ENCODE measurements at regions not wholly inside any gene's neighbourhood (a gene's known extent, or its start where the extent isn't known, plus 50 kb on each side); places are given as distances from the start of the nearest gene placed in this dataset.

DNA sequence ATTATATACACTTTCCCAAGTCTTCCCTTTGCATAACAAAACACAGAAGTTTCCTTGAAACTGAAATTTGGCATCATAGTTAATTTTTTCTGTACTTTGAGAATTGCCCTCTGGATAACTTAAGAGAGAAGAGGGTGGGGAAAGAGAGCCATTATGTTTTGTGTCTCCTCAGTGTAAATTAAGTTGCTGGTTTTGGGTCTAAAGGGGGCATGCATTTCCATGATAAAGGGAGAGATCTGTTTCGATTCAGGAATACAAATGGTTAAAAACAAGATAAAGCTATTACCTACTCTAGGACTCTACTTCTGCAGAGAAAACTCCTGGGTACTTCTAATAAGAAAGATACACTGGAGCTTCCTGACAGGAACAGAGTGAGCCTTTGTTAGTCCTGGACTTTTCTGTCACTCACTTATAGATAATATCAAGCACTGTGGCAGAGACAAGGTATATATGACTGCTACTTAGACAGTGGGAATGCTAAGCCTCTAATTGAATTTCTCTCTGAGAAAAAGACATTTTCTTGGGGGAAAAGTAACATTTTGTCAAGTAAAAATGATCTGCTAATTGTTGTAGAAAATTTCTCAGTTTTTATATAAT is 142.8 kb upstream of the PCDH9 start:
- no TSS peak for BruUV-seq (replicated peaks)

DNA sequence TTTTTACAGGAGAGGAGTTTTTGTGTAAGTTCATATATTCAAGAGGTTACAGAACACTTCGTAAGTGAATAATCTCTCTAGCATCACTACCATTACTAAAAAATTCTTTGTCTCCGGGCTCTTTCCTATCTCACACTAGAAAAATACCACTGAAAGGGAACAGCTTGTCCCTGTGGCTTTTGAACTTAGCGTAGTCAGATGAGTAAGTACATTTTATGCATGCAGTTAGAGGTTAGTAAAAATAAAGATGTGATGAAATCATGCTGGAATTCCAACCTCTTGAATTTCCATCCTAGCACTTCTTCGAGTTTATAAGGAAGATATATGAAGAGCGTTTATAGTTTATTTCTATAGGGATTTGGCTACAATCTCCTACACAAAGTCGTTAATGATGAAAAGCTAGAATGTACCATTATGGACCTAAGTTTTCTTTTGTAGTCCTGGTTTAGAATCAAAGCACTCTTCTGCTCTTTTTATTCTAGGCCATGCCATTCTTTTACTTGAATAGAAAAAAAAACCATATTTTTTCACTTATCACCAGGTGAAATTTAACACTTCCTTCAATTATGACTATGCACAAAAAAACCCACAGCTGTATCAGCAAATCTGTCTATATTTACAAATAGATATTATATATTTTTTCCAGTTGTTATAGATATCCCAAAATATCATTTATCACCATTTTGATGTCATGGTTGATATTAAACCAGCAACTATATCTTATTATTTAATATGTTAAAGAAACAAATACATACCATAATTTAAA is 139.9 kb upstream of the PCDH9 start:
- Histone ChIP-seq H3K9me3 (ENCODE audit: control insufficient read depth, insufficient read depth, low read depth, low read length) (no peaks in the 10 kb centered on the region), H3K36me3 (ENCODE audit: control insufficient read depth, insufficient read depth, low read length) (no peaks in the 10 kb centered on the region), H3K4me1 (ENCODE audit: control insufficient read depth, insufficient read depth, low read length) (no peaks in the 10 kb centered on the region), H3K27ac (ENCODE audit: low read length) (no peak overlapping the region), H3K4me3 (ENCODE audit: low read depth in 2 of 2, low read length in 2 of 2) (no peak overlapping the region), H3K27me3 (ENCODE audit: control insufficient read depth, insufficient read depth, low read length) (no peaks in the 10 kb centered on the region)
- CTCF ChIA-PET = no interaction called here
- DNase-seq (ENCODE audit: low read depth, low spot score) = no peak
- intact Hi-C loops (cut with micrococcal nuclease; ENCODE audit: unreplicated experiment) = no loop called here
- BruUV-seq (replicated peaks) = no TSS peak
- POLR2A ChIA-PET = no interaction called here
- no peak for ATAC-seq
- TF ChIP-seq SIN3A (IDR thresholded peaks at IDR 0.05; ENCODE audit: borderline replicate concordance, insufficient read depth, low read depth, low read length) = no peak
- TF ChIP-seq TCF7L2 (IDR thresholded peaks at IDR 0.05; ENCODE audit: low read depth, low read length) = no peak
- no peak for TF ChIP-seq POLR2AphosphoS5 (IDR thresholded peaks at IDR 0.05; ENCODE audit: low read depth, low read length)
- TF ChIP-seq, protein P1, sequence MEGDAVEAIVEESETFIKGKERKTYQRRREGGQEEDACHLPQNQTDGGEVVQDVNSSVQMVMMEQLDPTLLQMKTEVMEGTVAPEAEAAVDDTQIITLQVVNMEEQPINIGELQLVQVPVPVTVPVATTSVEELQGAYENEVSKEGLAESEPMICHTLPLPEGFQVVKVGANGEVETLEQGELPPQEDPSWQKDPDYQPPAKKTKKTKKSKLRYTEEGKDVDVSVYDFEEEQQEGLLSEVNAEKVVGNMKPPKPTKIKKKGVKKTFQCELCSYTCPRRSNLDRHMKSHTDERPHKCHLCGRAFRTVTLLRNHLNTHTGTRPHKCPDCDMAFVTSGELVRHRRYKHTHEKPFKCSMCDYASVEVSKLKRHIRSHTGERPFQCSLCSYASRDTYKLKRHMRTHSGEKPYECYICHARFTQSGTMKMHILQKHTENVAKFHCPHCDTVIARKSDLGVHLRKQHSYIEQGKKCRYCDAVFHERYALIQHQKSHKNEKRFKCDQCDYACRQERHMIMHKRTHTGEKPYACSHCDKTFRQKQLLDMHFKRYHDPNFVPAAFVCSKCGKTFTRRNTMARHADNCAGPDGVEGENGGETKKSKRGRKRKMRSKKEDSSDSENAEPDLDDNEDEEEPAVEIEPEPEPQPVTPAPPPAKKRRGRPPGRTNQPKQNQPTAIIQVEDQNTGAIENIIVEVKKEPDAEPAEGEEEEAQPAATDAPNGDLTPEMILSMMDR (IDR thresholded peaks at IDR 0.05) = no peak
- TF ChIP-seq, protein P2, sequence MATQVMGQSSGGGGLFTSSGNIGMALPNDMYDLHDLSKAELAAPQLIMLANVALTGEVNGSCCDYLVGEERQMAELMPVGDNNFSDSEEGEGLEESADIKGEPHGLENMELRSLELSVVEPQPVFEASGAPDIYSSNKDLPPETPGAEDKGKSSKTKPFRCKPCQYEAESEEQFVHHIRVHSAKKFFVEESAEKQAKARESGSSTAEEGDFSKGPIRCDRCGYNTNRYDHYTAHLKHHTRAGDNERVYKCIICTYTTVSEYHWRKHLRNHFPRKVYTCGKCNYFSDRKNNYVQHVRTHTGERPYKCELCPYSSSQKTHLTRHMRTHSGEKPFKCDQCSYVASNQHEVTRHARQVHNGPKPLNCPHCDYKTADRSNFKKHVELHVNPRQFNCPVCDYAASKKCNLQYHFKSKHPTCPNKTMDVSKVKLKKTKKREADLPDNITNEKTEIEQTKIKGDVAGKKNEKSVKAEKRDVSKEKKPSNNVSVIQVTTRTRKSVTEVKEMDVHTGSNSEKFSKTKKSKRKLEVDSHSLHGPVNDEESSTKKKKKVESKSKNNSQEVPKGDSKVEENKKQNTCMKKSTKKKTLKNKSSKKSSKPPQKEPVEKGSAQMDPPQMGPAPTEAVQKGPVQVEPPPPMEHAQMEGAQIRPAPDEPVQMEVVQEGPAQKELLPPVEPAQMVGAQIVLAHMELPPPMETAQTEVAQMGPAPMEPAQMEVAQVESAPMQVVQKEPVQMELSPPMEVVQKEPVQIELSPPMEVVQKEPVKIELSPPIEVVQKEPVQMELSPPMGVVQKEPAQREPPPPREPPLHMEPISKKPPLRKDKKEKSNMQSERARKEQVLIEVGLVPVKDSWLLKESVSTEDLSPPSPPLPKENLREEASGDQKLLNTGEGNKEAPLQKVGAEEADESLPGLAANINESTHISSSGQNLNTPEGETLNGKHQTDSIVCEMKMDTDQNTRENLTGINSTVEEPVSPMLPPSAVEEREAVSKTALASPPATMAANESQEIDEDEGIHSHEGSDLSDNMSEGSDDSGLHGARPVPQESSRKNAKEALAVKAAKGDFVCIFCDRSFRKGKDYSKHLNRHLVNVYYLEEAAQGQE (IDR thresholded peaks at IDR 0.05; ENCODE audit: insufficient read depth in 1 of 2, low read depth in 2 of 2, low read length in 1 of 2) = no peak
- in situ Hi-C loops (cut with HindIII; ENCODE audit: low pct_unique_long_range_greater_than_20kb, low sequenced_read_pairs) = no loop called here

More for the DNA sequence above, 142.8 kb upstream of the PCDH9 start:
- ATAC-seq = no peak
- in situ Hi-C loops (cut with HindIII; ENCODE audit: low pct_unique_long_range_greater_than_20kb, low sequenced_read_pairs) = no loop called here
- Histone ChIP-seq H3K36me3 (ENCODE audit: control insufficient read depth, insufficient read depth, low read length) (no peaks in the 10 kb centered on the region), H3K4me3 (ENCODE audit: low read depth in 2 of 2, low read length in 2 of 2) (no peak overlapping the region), H3K9me3 (ENCODE audit: control insufficient read depth, insufficient read depth, low read depth, low read length) (no peaks in the 10 kb centered on the region), H3K27ac (ENCODE audit: low read length) (no peak overlapping the region), H3K4me1 (ENCODE audit: control insufficient read depth, insufficient read depth, low read length) (no peaks in the 10 kb centered on the region), H3K27me3 (ENCODE audit: control insufficient read depth, insufficient read depth, low read length) (no peaks in the 10 kb centered on the region)
- DNase-seq (ENCODE audit: low read depth, low spot score) = no peak
- intact Hi-C loops (cut with micrococcal nuclease; ENCODE audit: unreplicated experiment) = no loop called here
- ChIA-PET POLR2A (no interaction called here), CTCF (no interaction called here)
- no peak for TF ChIP-seq SIN3A (IDR thresholded peaks at IDR 0.05; ENCODE audit: borderline replicate concordance, insufficient read depth, low read depth, low read length)
- TF ChIP-seq TCF7L2 (IDR thresholded peaks at IDR 0.05; ENCODE audit: low read depth, low read length) = no peak
- no peak for TF ChIP-seq POLR2AphosphoS5 (IDR thresholded peaks at IDR 0.05; ENCODE audit: low read depth, low read length)
- TF ChIP-seq, protein P1 (IDR thresholded peaks at IDR 0.05) = no peak
- TF ChIP-seq, protein P2 (IDR thresholded peaks at IDR 0.05; ENCODE audit: insufficient read depth in 1 of 2, low read depth in 2 of 2, low read length in 1 of 2) = no peak
